ENCODE measurements at regions not wholly inside any gene's neighbourhood (a gene's known extent, or its start where the extent isn't known, plus 50 kb on each side); places are given as distances from the start of the nearest gene placed in this dataset.

GRCh38 chr1:239322369-239322768 is 64.0 kb upstream of the CHRM3 start:
- Mint-ChIP-seq H3K4me3 (no peak overlapping the region), H3K27ac (no peak overlapping the region), H3K27me3 (no peaks in the 10 kb centered on the region), H3K4me1 (no peaks in the 10 kb centered on the region), H3K9me3 (ENCODE audit: insufficient read depth) (no peaks in the 10 kb centered on the region)
- Histone ChIP-seq H2AFZ (ENCODE audit: insufficient read depth, low read depth, low read length, poor library complexity, severe bottlenecking) (no peak overlapping the region), H3K27me3 (replicated peaks in 1 of 4; ENCODE audit: control extremely low read depth in 1 of 4, control insufficient read depth in 3 of 4, insufficient read depth in 4 of 4, low read length in 3 of 4) (no peaks in the 10 kb centered on the region), H3K27ac (ENCODE audit: low read length in 2 of 2) (no peak overlapping the region), H3K36me3 (replicated peaks in 1 of 2; ENCODE audit: control extremely low read depth in 1 of 2, control insufficient read depth in 1 of 2, extremely low read depth in 1 of 2, insufficient read depth in 2 of 2, low read length in 1 of 2) (no peaks in the 10 kb centered on the region), H3K9me3 (ENCODE audit: control extremely low read depth in 1 of 3, control insufficient read depth in 2 of 3, insufficient read depth in 1 of 3, low read length in 2 of 3) (no peaks in the 10 kb centered on the region), H3K4me2 (replicated peaks; ENCODE audit: low read depth, low read length, poor library complexity, severe bottlenecking) (no peak overlapping the region), H3K9ac (ENCODE audit: low read length) (no peak overlapping the region), H3K79me2 (ENCODE audit: control insufficient read depth, insufficient read depth, low read length) (no peaks in the 10 kb centered on the region), H4K20me1 (ENCODE audit: control insufficient read depth, insufficient read depth, low read length, poor library complexity, severe bottlenecking) (no peaks in the 10 kb centered on the region), H3K4me3 (ENCODE audit: control extremely low read depth in 1 of 5, extremely low read depth in 1 of 5, insufficient read depth in 1 of 5, low read depth in 2 of 5, low read length in 4 of 5) (no peak overlapping the region), H3K4me1 (ENCODE audit: control insufficient read depth in 2 of 2, insufficient read depth in 2 of 2, low read length in 2 of 2) (no peaks in the 10 kb centered on the region)
- CTCF ChIA-PET: no interaction called here
- no peak for ATAC-seq (ENCODE audit: low read depth)
- no peak for DNase-seq
- intact Hi-C loops (cut with micrococcal nuclease): no loop called here
- WGBS (ENCODE audit: insufficient coverage): 100% methylated on average over 3 of the region's 4 CpGs
- TF ChIP-seq CTCF (IDR thresholded peaks at IDR 0.05) (no peak), EZH2 (IDR thresholded peaks at IDR 0.05; ENCODE audit: borderline replicate concordance, insufficient read depth, low read depth, low read length, poor library complexity, severe bottlenecking) (no peak)
- POLR2A ChIA-PET: no interaction called here

- no peaks in the 10 kb centered on the region for H3K79me2 ChIP-seq (ENCODE audit: control insufficient read depth, insufficient read depth, low read length)
- H3K36me3 ChIP-seq (replicated peaks in 1 of 2; ENCODE audit: control extremely low read depth in 1 of 2, control insufficient read depth in 1 of 2, extremely low read depth in 1 of 2, insufficient read depth in 2 of 2, low read length in 1 of 2): no peaks in the 10 kb centered on the region
- H2AFZ ChIP-seq (ENCODE audit: insufficient read depth, low read depth, low read length, poor library complexity, severe bottlenecking): no peak overlapping the region
- ChIA-PET POLR2A (no interaction called here), CTCF (no interaction called here)
- no peaks in the 10 kb centered on the region for H3K4me1 Mint-ChIP-seq
- TF ChIP-seq CTCF (IDR thresholded peaks at IDR 0.05): no peak
- TF ChIP-seq EZH2 (IDR thresholded peaks at IDR 0.05; ENCODE audit: borderline replicate concordance, insufficient read depth, low read depth, low read length, poor library complexity, severe bottlenecking): no peak
- H3K4me2 ChIP-seq (replicated peaks; ENCODE audit: low read depth, low read length, poor library complexity, severe bottlenecking): no peak overlapping the region
- no peaks in the 10 kb centered on the region for H3K27me3 ChIP-seq (replicated peaks in 1 of 4; ENCODE audit: control extremely low read depth in 1 of 4, control insufficient read depth in 3 of 4, insufficient read depth in 4 of 4, low read length in 3 of 4)
- no peak overlapping the region for H3K4me3 ChIP-seq (ENCODE audit: control extremely low read depth in 1 of 5, extremely low read depth in 1 of 5, insufficient read depth in 1 of 5, low read depth in 2 of 5, low read length in 4 of 5)
- H3K4me1 ChIP-seq (ENCODE audit: control insufficient read depth in 2 of 2, insufficient read depth in 2 of 2, low read length in 2 of 2): no peaks in the 10 kb centered on the region
- no peak overlapping the region for H3K27ac Mint-ChIP-seq
- DNase-seq (no peak), ATAC-seq (ENCODE audit: low read depth) (no peak)
- H3K9me3 Mint-ChIP-seq (ENCODE audit: insufficient read depth): no peaks in the 10 kb centered on the region
- no peaks in the 10 kb centered on the region for H4K20me1 ChIP-seq (ENCODE audit: control insufficient read depth, insufficient read depth, low read length, poor library complexity, severe bottlenecking)
- intact Hi-C loops (cut with micrococcal nuclease): no loop called here
- no CpG with 5 or more reads among the region's 1 CpG for WGBS (ENCODE audit: insufficient coverage)
- H3K4me3 Mint-ChIP-seq: no peak overlapping the region
- H3K27me3 Mint-ChIP-seq: no peaks in the 10 kb centered on the region
- H3K9me3 ChIP-seq (ENCODE audit: control extremely low read depth in 1 of 3, control insufficient read depth in 2 of 3, insufficient read depth in 1 of 3, low read length in 2 of 3): no peaks in the 10 kb centered on the region
- H3K9ac ChIP-seq (ENCODE audit: low read length): no peak overlapping the region
- no peak overlapping the region for H3K27ac ChIP-seq (ENCODE audit: low read length in 2 of 2)
Observed at GRCh38 chr1:239321877-239322276, 64.5 kb upstream of the CHRM3 start.

Data from B cell (primary cell).